Left ventricle myocardium inferior (tissue), 1 donor: ENCODE measurements at regions not wholly inside any gene's neighbourhood (a gene's known extent, or its start where the extent isn't known, plus 50 kb on each side); places are given as distances from the start of the nearest gene placed in this dataset.

Experiments
- DNase-seq: peaks from one replicate; pipeline ENCODE4 v3.0.0-alpha.2; 2020
- H3K27ac ChIP-seq: fragments of 200-600 bp; replicated peaks from 2 replicates; pipeline ENCODE4 v1.8.0; 2021
- H3K27me3 ChIP-seq: fragments of 200-600 bp; 2 replicates; pipeline ENCODE4 v1.8.0; 2021; ENCODE audit warnings: low read depth
- H3K36me3 ChIP-seq: fragments of 200-600 bp; 2 replicates; pipeline ENCODE4 v1.8.0; 2021
- H3K4me1 ChIP-seq: fragments of 200-600 bp; 2 replicates; pipeline ENCODE4 v1.8.0; 2021
- H3K4me3 ChIP-seq: fragments of 200-600 bp; 2 replicates; pipeline ENCODE4 v1.8.0; 2021; ENCODE audit warnings: mild to moderate bottlenecking, moderate library complexity
- H3K9me3 ChIP-seq: fragments of 200-600 bp; replicated peaks from 2 replicates; pipeline ENCODE4 v1.8.0; 2021
- intact Hi-C: fragments of 100-400 bp; cut with micrococcal nuclease; formaldehyde crosslinking; loops from one replicate; pipeline ENCODE4 v1.11.0; 2022
- TF ChIP-seq, protein P1 (sequence below): fragments of 200-600 bp; IDR thresholded peaks from 2 replicates; pipeline ENCODE4 v1.8.0; 2021; ENCODE audit warnings: antibody characterized with exemption, mild to moderate bottlenecking, borderline replicate concordance
- donor health status: DM: no; HTN: yes; CAD: no; lungs with severe emphysema.

GRCh38 chr20:55251170-55251569, 754.1 kb downstream of the CBLN4 start:
- intact Hi-C loops, result no loop called here
- Histone ChIP-seq H3K4me1 (peaks cover 34% of the 10 kb centered on the region), H3K36me3 (no peaks in the 10 kb centered on the region), H3K27ac (peak overlapping the region; percentile 84), H3K9me3 (peaks cover 15% of the 10 kb centered on the region), H3K27me3 (no peaks in the 10 kb centered on the region), H3K4me3 (no peak overlapping the region)
- no peak for DNase-seq
- TF ChIP-seq, protein P1, sequence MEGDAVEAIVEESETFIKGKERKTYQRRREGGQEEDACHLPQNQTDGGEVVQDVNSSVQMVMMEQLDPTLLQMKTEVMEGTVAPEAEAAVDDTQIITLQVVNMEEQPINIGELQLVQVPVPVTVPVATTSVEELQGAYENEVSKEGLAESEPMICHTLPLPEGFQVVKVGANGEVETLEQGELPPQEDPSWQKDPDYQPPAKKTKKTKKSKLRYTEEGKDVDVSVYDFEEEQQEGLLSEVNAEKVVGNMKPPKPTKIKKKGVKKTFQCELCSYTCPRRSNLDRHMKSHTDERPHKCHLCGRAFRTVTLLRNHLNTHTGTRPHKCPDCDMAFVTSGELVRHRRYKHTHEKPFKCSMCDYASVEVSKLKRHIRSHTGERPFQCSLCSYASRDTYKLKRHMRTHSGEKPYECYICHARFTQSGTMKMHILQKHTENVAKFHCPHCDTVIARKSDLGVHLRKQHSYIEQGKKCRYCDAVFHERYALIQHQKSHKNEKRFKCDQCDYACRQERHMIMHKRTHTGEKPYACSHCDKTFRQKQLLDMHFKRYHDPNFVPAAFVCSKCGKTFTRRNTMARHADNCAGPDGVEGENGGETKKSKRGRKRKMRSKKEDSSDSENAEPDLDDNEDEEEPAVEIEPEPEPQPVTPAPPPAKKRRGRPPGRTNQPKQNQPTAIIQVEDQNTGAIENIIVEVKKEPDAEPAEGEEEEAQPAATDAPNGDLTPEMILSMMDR, result no peak

DNA sequence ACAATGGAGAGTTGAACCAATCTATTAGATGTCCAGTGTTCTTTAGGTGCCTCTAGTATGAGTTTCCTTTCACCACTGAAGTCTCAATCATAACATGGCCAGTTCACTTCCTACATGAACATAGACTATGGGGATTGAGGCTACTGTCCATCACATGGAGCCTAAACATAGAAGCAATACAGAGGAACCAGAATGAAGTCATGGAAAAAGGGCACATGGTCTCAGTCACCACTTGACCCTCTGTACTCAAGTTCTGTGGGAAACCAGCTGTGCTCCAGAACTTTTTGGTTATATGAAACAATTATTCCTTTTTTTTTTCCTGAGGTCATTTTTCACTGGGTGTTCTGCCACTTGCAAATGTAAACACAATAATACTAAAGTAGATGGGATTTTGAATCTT, 762.5 kb downstream of the CBLN4 start:
- no peak for DNase-seq

GRCh38 chr20:55239269-55239668, 763.9 kb downstream of the DOK5 start:
- TF ChIP-seq, protein P1, result no peak
- no peak overlapping the region for H3K27ac ChIP-seq
- H3K27me3 ChIP-seq, result no peaks in the 10 kb centered on the region
- intact Hi-C loops, result no loop called here
- DNase-seq, result no peak
- no peaks in the 10 kb centered on the region for H3K36me3 ChIP-seq
- no peaks in the 10 kb centered on the region for H3K4me1 ChIP-seq
- peaks cover 5% of the 10 kb centered on the region for H3K9me3 ChIP-seq
- no peak overlapping the region for H3K4me3 ChIP-seq

More for the DNA sequence above, 762.5 kb downstream of the CBLN4 start:
- H3K4me1 ChIP-seq, result no peaks in the 10 kb centered on the region
- H3K4me3 ChIP-seq, result no peak overlapping the region
- intact Hi-C loops, result no loop called here
- TF ChIP-seq, protein P1, result no peak
- no peaks in the 10 kb centered on the region for H3K27me3 ChIP-seq
- no peak overlapping the region for H3K27ac ChIP-seq
- H3K36me3 ChIP-seq, result no peaks in the 10 kb centered on the region
- H3K9me3 ChIP-seq, result peaks cover 12% of the 10 kb centered on the region

- H3K27ac ChIP-seq, result no peak overlapping the region
- TF ChIP-seq, protein P1, result no peak
- no peaks in the 10 kb centered on the region for H3K4me1 ChIP-seq
- no peak for DNase-seq
- no peak overlapping the region for H3K4me3 ChIP-seq
- no peaks in the 10 kb centered on the region for H3K27me3 ChIP-seq
- no peaks in the 10 kb centered on the region for H3K36me3 ChIP-seq
- peaks cover 6% of the 10 kb centered on the region for H3K9me3 ChIP-seq
- intact Hi-C loops, result no loop called here
Measured at GRCh38 chr20:55232647-55233046, 757.3 kb downstream of the DOK5 start.

DNA sequence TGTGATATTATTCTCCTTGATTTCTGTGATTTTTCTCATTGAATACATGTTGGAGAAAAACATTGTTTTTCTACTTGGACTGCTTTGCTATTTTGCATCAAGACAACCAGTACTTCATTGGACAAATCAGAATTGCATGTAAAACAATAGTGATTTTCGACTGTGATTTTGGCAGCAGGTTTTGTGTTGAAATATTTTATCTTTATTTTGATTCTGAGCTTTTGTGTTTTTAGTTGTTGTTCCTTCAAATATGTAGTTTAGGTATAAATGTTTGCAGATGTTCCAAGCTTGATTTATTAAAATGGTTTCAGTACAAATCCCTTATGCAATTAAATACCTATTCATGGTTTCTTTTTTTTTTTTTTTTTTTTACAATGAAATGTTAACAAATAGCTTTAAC, 754.1 kb downstream of the DOK5 start:
- TF ChIP-seq, protein P1, result no peak
- Histone ChIP-seq H3K27me3 (no peaks in the 10 kb centered on the region), H3K27ac (no peak overlapping the region), H3K4me1 (no peaks in the 10 kb centered on the region), H3K4me3 (no peak overlapping the region), H3K36me3 (no peaks in the 10 kb centered on the region), H3K9me3 (peaks cover 18% of the 10 kb centered on the region)
- intact Hi-C loops, result no loop called here
- no peak for DNase-seq
